NCI-H1417 treated with DMSO at 0.1 percent for 48 hours (cell line): ENCODE measurements at regions not wholly inside any gene's neighbourhood (a gene's known extent, or its start where the extent isn't known, plus 50 kb on each side); places are given as distances from the start of the nearest gene placed in this dataset.

ENCODE experiments used
- DNase-seq: peaks from one replicate; lab custom pipeline; 2025; lab: John Stamatoyannopoulos, UW

GRCh38 chr2:193743089-193743488 lies 1548.4 kb upstream of the TMEFF2 start:
- peak; percentile 90 for DNase-seq

GRCh38 chr2:193738892-193739291 lies 1544.2 kb upstream of the TMEFF2 start:
- DNase-seq: no peak

- DNase-seq: no peak
Measured at GRCh38 chr2:193712912-193713311, 1518.2 kb upstream of the TMEFF2 start.

DNA sequence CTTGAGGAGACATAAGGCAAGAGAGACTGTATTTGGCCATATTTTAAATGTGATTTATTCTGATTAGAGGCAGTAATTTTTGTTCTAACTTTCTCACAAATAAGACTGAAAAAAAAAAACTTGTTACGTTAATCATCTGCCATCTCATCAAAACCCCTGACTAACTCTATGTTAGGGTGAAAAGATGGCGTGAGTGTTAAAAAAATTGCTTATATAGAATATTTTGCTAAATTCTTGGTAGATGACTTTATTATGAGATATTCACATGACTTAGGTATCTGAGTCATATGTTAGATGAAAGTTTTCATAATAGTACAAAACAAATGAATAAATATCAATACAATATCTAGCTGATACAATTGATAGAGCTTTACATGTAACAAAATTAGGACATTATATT lies 1508.7 kb upstream of the TMEFF2 start:
- no peak for DNase-seq

DNA sequence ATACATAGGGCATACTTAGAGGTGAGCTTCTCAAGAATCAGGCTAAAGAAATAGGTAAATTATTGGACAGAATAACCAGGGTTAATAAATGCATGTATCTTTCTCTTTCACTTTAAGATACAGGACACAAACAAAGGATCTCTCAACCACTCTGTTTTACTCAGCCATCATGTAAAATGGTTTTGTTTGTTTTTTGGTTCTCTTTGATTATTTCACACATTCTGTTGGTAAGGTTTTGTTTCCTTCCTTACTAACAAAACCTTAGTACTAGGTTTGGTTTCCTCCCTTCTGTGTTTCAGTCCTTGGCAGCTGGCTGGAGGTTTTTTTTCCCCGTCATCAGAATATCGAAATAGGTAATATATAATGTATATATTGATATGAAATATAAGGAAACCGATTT lies 1506.8 kb upstream of the TMEFF2 start:
- DNase-seq: no peak

DNA sequence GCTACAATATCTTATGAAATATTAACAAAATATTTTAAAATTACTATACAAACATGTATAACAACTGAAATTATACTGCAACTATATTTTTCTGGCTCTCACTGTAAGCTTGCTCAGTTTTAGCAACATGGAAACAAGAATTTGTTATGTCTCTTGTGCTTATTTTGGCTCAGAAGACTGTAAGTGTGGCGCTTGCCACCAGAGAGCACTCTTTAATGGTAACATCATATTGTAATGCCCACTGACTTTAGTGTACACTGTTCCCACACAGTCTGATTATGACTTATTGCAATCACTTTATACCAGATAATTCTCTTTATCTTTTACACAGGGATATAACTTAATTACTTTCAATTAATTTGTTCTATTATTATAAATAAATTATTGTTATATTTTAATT lies 1500.6 kb upstream of the TMEFF2 start:
- DNase-seq: no peak

GRCh38 chr2:193693758-193694157 lies 1499.0 kb upstream of the TMEFF2 start:
- DNase-seq: peak; percentile 80

DNA sequence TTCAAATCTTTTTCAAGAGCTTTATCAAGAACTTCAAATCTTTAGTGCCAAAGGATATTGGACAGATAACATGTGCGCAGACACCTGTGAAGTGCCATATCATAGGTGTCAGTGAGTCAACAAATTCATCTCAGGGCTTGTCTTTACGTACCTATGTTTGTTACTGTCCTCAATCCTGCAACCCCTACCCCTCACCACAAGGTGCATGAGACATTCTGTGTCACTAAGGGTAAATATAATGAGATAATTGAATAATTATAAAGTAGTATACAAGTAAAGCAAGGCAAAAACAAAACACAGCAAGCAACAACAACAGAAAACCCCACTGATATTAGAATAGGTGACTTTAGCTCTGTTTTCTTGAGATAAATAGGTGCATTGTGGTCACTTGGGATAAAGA lies 1495.8 kb upstream of the TMEFF2 start:
- DNase-seq: no peak

GRCh38 chr2:193687195-193687594 lies 1492.5 kb upstream of the TMEFF2 start:
- DNase-seq: no peak

DNA sequence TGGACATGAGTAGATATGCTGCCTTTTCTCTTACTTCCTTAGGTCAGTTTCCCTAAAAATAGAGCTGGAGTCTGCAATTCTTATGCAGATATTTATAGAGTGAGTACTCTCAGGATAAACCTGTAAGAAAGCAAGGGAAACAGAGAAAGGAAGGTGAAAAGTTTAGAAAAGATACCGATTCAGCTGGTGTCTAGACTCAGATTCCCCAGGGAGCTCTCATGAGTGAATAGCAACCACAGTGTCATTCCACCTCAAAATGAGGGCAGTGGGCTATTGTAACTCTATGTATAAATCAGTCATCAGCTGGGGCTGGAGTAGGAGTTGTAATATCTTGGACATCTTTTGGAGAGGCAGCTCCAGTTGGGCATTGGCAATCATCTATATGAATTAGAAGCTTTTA lies 1485.1 kb upstream of the TMEFF2 start:
- DNase-seq: no peak

DNA sequence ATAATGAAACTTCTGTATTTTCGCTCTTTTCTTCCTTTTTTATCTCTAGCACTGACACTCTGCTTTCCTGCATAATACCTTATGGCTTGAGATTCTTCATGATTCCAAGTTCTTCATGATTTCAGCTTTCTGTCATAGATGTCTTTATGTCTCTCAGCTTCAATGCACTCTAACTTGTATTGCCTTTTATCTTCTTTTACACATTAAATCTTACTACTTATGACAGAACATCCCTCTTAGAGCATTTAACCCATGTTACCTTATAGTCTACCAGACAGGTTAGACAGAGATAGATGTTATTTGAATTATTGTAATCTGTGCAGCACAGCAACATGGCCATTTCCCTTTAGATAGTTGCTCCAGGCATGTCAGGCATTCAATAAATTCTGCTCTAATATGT lies 1475.7 kb upstream of the TMEFF2 start:
- no peak for DNase-seq

DNA sequence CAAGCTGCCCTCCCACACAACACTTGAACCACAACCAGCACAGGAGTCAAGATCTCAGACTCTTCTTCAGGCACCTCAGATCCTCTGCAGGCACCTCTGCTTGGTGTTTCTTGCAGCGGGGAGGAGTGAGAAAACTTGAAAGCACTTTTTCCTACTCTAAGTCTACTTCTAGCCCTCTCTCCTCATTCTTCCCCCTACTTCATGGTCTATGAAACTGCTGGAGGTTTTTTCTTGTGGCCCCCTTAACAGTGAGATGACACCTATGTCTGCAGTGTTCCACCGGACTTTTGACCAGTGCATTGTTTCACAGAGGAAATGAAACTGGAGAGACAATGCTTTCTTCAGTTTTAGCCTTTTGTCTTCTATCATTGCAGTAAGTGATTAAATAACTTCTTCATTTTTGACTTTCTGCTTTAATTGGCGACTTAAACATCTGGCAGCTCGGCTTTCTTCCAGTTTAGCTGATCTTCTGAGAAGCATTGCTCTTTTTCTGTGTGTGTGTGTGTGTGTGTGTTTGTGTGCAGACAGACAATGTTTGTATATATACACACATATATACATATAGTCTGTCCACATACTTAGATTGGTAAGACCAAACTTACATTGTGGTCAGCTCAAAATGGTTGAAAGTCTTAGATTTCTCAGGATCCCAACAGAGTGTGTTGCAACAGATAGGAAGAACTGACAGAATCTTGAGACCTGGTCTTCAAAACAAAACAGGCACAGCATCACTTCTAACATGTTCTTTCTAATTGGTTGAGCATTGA lies 1474.0 kb upstream of the TMEFF2 start:
- DNase-seq: no peak

DNA sequence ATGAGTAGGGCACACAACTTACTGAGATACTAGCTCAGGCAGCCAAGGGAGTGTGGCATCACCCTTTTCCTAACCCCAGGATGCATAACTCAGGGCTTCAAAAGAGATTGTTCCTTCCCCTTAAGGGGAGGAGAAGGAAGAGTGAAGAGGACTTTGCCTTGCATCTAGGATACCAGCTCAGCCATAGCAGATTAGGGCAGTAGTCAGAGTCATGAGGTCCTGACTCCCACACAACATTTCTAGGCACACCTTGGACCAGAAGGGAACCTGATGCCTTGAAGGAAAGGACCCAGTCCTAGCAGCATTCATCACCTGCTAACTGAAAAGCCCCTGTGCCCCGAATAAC lies 1433.2 kb upstream of the TMEFF2 start:
- DNase-seq: no peak

- no peak for DNase-seq
Measured at GRCh38 chr2:193627187-193627926, 1432.6 kb upstream of the TMEFF2 start.

- no peak for DNase-seq
Measured at GRCh38 chr2:193608451-193608850, 1413.7 kb upstream of the TMEFF2 start.

- DNase-seq: no peak
Measured at GRCh38 chr2:193590831-193591230, 1396.1 kb upstream of the TMEFF2 start.

DNA sequence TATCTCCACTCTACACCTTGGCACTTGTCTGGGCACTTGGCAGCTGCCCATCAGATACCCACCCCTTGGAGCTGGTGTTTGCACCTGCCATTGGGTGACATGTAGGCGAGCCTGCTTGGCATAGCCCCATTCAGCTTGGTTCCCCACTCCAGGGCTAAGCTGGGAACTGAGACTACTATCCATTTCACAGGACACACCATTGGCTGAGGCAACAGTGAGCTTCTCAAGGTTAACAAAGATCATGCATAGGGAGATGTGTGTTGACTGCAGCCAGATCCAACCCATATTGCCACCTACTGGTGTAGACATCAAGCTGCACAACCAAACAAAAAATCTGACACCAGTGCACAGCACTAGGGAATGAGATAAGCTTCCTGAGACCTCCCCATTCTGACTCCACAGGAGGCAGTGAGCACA lies 1389.8 kb upstream of the TMEFF2 start:
- DNase-seq: no peak

- no peak for DNase-seq
Measured at GRCh38 chr2:193583638-193584400, 1389.1 kb upstream of the TMEFF2 start.

- peak; percentile 31 for DNase-seq
Measured at GRCh38 chr2:193581807-193582206, 1387.1 kb upstream of the TMEFF2 start.

GRCh38 chr2:193580176-193580950 lies 1385.6 kb upstream of the TMEFF2 start:
- DNase-seq: no peak

GRCh38 chr2:193566886-193567285 lies 1372.2 kb upstream of the TMEFF2 start:
- no peak for DNase-seq

DNA sequence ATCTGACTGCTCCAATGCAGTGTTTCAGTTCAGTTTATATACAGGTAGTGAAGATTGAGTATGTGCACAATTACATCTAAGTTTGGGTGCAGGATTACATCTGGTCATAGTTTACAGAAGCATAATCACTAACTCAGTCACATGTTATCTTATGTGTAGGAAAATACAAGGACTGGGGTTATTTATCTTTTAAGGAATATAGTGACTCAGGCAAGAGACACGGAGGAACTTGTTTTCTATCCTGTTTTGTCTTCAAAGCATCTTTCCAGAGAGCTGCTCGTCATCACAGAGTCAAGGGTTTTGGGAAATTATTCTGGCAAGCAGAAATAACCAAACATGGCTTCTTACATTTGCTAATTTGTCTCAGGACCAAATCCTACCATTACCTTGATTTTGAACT lies 1371.5 kb upstream of the TMEFF2 start:
- DNase-seq: no peak
